SK-N-SH (cell line): ENCODE measurements at regions not wholly inside any gene's neighbourhood (a gene's known extent, or its start where the extent isn't known, plus 50 kb on each side); places are given as distances from the start of the nearest gene placed in this dataset.

Experiments used
- CTCF ChIP-seq: fragments of 200-600 bp; sonication (generic); IDR thresholded peaks from 2 replicates; pipeline ENCODE4 v1.6.1; 2017; ENCODE audit warnings: antibody characterized with exemption, mild to moderate bottlenecking, moderate library complexity
- ELF1 ChIP-seq: IDR thresholded peaks from 2 replicates; pipeline ENCODE4 v1.4.0; 2012
- EZH2phosphoT487 ChIP-seq: fragments of 200-600 bp; sonication (generic); IDR thresholded peaks from 2 replicates; pipeline ENCODE4 v1.6.1; 2017; ENCODE audit warnings: low read depth, mixed run types, mild to moderate bottlenecking, antibody characterized with exemption, moderate library complexity, borderline replicate concordance
- IRF3 ChIP-seq: fragments of 150-350 bp; IDR thresholded peaks from 2 replicates; pipeline ENCODE4 v1.6.1; 2016; ENCODE audit warnings: mild to moderate bottlenecking, low read depth, low read length
- MEF2A ChIP-seq: IDR thresholded peaks from 2 replicates; pipeline ENCODE4 v1.4.0; 2012; ENCODE audit warnings: low read depth, borderline replicate concordance
- POLR2AphosphoS5 ChIP-seq: IDR thresholded peaks from 2 replicates; pipeline ENCODE4 v1.6.1; 2012; ENCODE audit warnings: low read depth, low read length
- RCOR1 ChIP-seq: fragments of 150-350 bp; IDR thresholded peaks from 2 replicates; pipeline ENCODE4 v1.6.1; 2017; ENCODE audit warnings: antibody characterized with exemption, low read length
- TEAD4 ChIP-seq: IDR thresholded peaks from 2 replicates; pipeline ENCODE4 v1.4.0; 2012; ENCODE audit warnings: mild to moderate bottlenecking, borderline replicate concordance; ENCODE audit not compliant: insufficient read depth

- TF ChIP-seq CTCF (no peak), IRF3 (no peak), ELF1 (no peak), TEAD4 (no peak), MEF2A (no peak), EZH2phosphoT487 (no peak), POLR2AphosphoS5 (no peak), RCOR1 (no peak)
Measured at GRCh38 chr7:136168821-136169220, 191.7 kb upstream of the MTPN start.
